IPS DF 6.9 (cell line): ENCODE measurements at regions not wholly inside any gene's neighbourhood (a gene's known extent, or its start where the extent isn't known, plus 50 kb on each side); places are given as distances from the start of the nearest gene placed in this dataset.

ENCODE experiments used
- DNase-seq: peaks from one replicate; pipeline ENCODE4 v3.0.0-alpha.2; 2013; ENCODE audit warnings: low read depth, low spot score
- H3K27ac ChIP-seq: one replicate; pipeline ENCODE4 v1.5.1; 2013; ENCODE audit warnings: low read length, control low read depth
- H3K27me3 ChIP-seq: 2 replicates; pipeline ENCODE4 v1.6.1; 2013; ENCODE audit warnings: mild to moderate bottlenecking, low read length; ENCODE audit not compliant: control insufficient read depth, insufficient read depth
- H3K36me3 ChIP-seq: 2 replicates; pipeline ENCODE4 v1.6.1; 2013; ENCODE audit warnings: low read length; ENCODE audit not compliant: control insufficient read depth, insufficient read depth
- H3K4me1 ChIP-seq: 2 replicates; pipeline ENCODE4 v1.6.1; 2013; ENCODE audit warnings: low read length; ENCODE audit not compliant: control insufficient read depth, insufficient read depth
- H3K4me3 ChIP-seq: 2 replicates; pipeline ENCODE4 v1.5.1; 2013; ENCODE audit warnings: mild to moderate bottlenecking, low read length
- H3K9me3 ChIP-seq: 2 replicates; pipeline ENCODE4 v1.6.1; 2013; ENCODE audit warnings: low read length, inconsistent platforms; ENCODE audit not compliant: control insufficient read depth, insufficient read depth
- WGBS: extraction: QIAGEN DNeasy Blood & Tissue Kit; methylation state at CpG from one replicate; pipeline ENCODE4 v1.1.7; 2013; ENCODE audit warnings: mixed read lengths, missing lambda C conversion rate; ENCODE audit not compliant: insufficient read length, insufficient coverage; 5-methylcytosine and 5-hydroxymethylcytosine counted together

DNA sequence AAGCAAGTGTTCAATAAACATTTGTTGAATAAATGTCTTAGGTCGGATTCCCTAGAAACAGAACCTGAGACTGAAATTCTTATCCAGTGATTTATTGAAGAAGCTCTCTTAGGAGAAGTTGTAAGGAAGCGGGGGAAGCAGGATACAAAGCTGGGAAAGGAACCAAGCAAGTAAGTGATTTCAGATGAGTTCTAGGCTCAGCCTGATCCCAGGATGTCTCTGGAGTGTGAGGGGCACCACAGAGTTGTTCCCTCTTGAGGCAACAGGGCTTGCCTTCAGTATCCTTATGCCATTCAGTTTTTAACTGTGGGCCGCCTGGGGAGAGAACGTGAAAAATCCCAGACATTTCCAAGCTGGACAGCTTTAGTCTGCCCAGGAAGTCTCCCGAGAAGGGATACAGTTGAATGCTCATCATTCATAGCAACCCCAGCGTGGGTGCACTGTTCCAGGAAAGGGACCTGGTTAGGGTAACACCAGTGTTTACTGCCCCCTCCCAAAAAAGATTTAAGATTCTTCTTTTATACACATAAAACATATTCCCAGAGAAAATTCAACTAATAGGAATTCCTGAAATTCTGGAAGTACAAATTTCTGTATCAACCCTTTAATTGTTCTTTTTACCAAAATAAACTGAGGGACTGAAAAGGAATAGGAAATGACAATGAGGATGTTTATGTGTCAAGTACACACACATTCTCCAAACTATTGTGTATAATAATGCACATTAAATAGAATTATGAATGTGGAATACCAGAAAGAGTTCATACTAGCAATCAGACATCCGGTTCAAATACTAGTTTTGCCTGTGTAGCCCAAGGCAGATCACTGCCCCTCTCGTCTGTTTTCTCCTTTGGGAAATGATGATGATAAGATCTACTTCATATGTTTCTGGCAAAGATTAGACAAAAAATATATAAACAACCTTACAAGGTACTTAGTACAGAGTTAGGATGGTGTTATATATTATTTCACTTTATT, 592.1 kb upstream of the CDH2 start:
- WGBS = no CpG with 5 or more reads among the region's 8 CpGs
- no peak overlapping the region for H3K27ac ChIP-seq

GRCh38 chr18:28767727-28768211, 590.8 kb upstream of the CDH2 start:
- WGBS = no CpG with 5 or more reads among the region's 2 CpGs

More for the DNA sequence above, 592.1 kb upstream of the CDH2 start:
- no peaks in the 10 kb centered on the region for H3K27me3 ChIP-seq
- H3K4me3 ChIP-seq = no peak overlapping the region
- DNase-seq = no peak
- H3K4me1 ChIP-seq = no peaks in the 10 kb centered on the region
- H3K9me3 ChIP-seq = no peaks in the 10 kb centered on the region
- H3K36me3 ChIP-seq = no peaks in the 10 kb centered on the region

GRCh38 chr18:28767201-28767600, 590.3 kb upstream of the CDH2 start:
- no CpG with 5 or more reads among the region's 1 CpG for WGBS
- Histone ChIP-seq H3K36me3 (no peaks in the 10 kb centered on the region), H3K27me3 (no peaks in the 10 kb centered on the region), H3K27ac (no peak overlapping the region), H3K4me3 (no peak overlapping the region), H3K4me1 (no peaks in the 10 kb centered on the region), H3K9me3 (no peaks in the 10 kb centered on the region)
- no peak for DNase-seq

More at GRCh38 chr18:28767727-28768211, 590.8 kb upstream of the CDH2 start:
- Histone ChIP-seq H3K4me1 (no peaks in the 10 kb centered on the region), H3K27me3 (no peaks in the 10 kb centered on the region), H3K27ac (no peak overlapping the region), H3K4me3 (no peak overlapping the region), H3K36me3 (no peaks in the 10 kb centered on the region), H3K9me3 (no peaks in the 10 kb centered on the region)
- no peak for DNase-seq

DNA sequence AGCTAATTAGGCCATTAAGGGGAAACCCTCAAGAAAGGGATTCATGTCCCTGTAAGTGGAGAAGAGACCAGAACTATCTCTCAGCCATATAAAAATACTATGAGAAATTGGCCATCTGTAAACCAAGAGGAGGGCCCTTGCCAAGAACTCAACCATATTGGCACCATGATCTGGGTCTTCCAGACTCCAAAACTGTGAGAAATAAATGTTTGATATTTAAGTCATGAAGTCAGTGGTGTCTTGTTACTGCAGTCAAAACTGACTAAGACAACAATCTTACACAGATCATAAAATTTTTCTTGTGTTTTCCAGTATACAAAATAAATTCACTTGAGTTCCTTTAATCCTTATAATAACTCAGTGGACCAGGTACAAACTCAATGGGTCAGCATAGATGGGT, 589.8 kb upstream of the CDH2 start:
- Histone ChIP-seq H3K9me3 (no peaks in the 10 kb centered on the region), H3K27me3 (no peaks in the 10 kb centered on the region), H3K36me3 (no peaks in the 10 kb centered on the region), H3K27ac (no peak overlapping the region), H3K4me3 (no peak overlapping the region), H3K4me1 (no peaks in the 10 kb centered on the region)
- no peak for DNase-seq

- Histone ChIP-seq H3K4me3 (no peak overlapping the region), H3K27me3 (no peaks in the 10 kb centered on the region), H3K27ac (no peak overlapping the region), H3K9me3 (no peaks in the 10 kb centered on the region), H3K36me3 (no peaks in the 10 kb centered on the region), H3K4me1 (no peaks in the 10 kb centered on the region)
- no CpG with 5 or more reads among the region's 2 CpGs for WGBS
- DNase-seq = no peak
Measured at GRCh38 chr18:28766027-28766426, 589.1 kb upstream of the CDH2 start.

DNA sequence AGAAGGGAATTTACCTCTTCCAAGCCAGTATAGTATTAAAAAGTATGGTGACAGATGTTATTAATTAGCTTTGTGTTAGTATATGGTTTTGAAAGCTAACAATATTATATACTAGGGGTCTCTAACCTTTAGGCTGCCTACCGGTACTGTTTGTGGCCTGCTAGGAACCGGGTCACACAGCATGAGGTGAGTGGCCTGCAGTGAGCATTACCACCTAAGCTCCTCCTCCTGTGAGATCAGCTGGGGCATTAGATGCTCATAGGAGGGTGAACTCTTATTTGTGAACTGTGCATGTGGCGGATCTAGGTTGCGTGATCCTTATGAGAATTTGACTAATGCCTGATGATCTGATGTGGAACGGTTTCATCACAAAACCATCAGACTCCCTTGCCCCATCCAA, 583.4 kb upstream of the CDH2 start:
- H3K36me3 ChIP-seq = no peaks in the 10 kb centered on the region
- H3K27ac ChIP-seq = no peak overlapping the region
- H3K4me1 ChIP-seq = no peaks in the 10 kb centered on the region
- no peaks in the 10 kb centered on the region for H3K9me3 ChIP-seq
- no peak for DNase-seq
- no peaks in the 10 kb centered on the region for H3K27me3 ChIP-seq
- no CpG with 5 or more reads among the region's 5 CpGs for WGBS
- no peak overlapping the region for H3K4me3 ChIP-seq

GRCh38 chr18:28757466-28758008, 580.6 kb upstream of the CDH2 start:
- Histone ChIP-seq H3K36me3 (no peaks in the 10 kb centered on the region), H3K9me3 (no peaks in the 10 kb centered on the region), H3K4me3 (no peak overlapping the region), H3K27ac (no peak overlapping the region), H3K4me1 (no peaks in the 10 kb centered on the region), H3K27me3 (no peaks in the 10 kb centered on the region)
- WGBS = no CpG with 5 or more reads among the region's 3 CpGs
- DNase-seq = no peak

GRCh38 chr18:28743115-28743514, 566.2 kb upstream of the CDH2 start:
- H3K9me3 ChIP-seq = no peaks in the 10 kb centered on the region
- no peaks in the 10 kb centered on the region for H3K27me3 ChIP-seq
- H3K4me1 ChIP-seq = no peaks in the 10 kb centered on the region
- H3K36me3 ChIP-seq = no peaks in the 10 kb centered on the region
- no peak for DNase-seq
- no CpG with 5 or more reads among the region's 4 CpGs for WGBS
- no peak overlapping the region for H3K27ac ChIP-seq
- H3K4me3 ChIP-seq = no peak overlapping the region

- Histone ChIP-seq H3K27me3 (no peaks in the 10 kb centered on the region), H3K36me3 (no peaks in the 10 kb centered on the region), H3K4me3 (no peak overlapping the region), H3K27ac (no peak overlapping the region), H3K9me3 (no peaks in the 10 kb centered on the region), H3K4me1 (no peaks in the 10 kb centered on the region)
- WGBS = no CpG with 5 or more reads among the region's 1 CpG
- DNase-seq = no peak
Measured at GRCh38 chr18:28740575-28740974, 563.6 kb upstream of the CDH2 start.

GRCh38 chr18:28736951-28737350, 560.0 kb upstream of the CDH2 start:
- Histone ChIP-seq H3K9me3 (no peaks in the 10 kb centered on the region), H3K27ac (no peak overlapping the region), H3K4me3 (no peak overlapping the region), H3K27me3 (no peaks in the 10 kb centered on the region), H3K36me3 (no peaks in the 10 kb centered on the region), H3K4me1 (no peaks in the 10 kb centered on the region)
- no peak for DNase-seq
